ENCODE measurements at regions not wholly inside any gene's neighbourhood (a gene's known extent, or its start where the extent isn't known, plus 50 kb on each side); places are given as distances from the start of the nearest gene placed in this dataset.

GRCh38 chr12:101539148-101539547, 55.6 kb upstream of the MYBPC1 start:
- CTCF ChIA-PET (ENCODE audit: low intra/inter-chr PET ratio): no interaction called here
- Histone ChIP-seq H2AFZ (ENCODE audit: low read depth, low read length) (no peak overlapping the region), H3K4me1 (replicated peaks in 1 of 2; ENCODE audit: control insufficient read depth in 2 of 2, insufficient read depth in 2 of 2, low read length in 2 of 2) (no peaks in the 10 kb centered on the region), H3K79me2 (ENCODE audit: control insufficient read depth, insufficient read depth, low read length) (no peaks in the 10 kb centered on the region), H3K36me3 (ENCODE audit: control insufficient read depth, insufficient read depth, low read length) (no peaks in the 10 kb centered on the region), H3K4me2 (ENCODE audit: insufficient read depth, low read length) (no peak overlapping the region), H3K4me3 (no peak overlapping the region), H3K9me3 (replicated peaks; ENCODE audit: control insufficient read depth, insufficient read depth, low read depth, low read length) (no peaks in the 10 kb centered on the region; the same call in 1 of the 2 replicates), H3K27ac (ENCODE audit: extremely low read depth, low read depth, low read length) (no peak overlapping the region), H3K27me3 (ENCODE audit: control insufficient read depth in 2 of 2, insufficient read depth in 2 of 2, low read length in 2 of 2) (peaks cover 2 to 3% of the 10 kb centered on the region in 2 experiments; a peak in 2 of 5 replicates), H4K20me1 (replicated peaks; ENCODE audit: control insufficient read depth, insufficient read depth, low read length) (no peaks in the 10 kb centered on the region), H3K9me1 (ENCODE audit: control insufficient read depth, insufficient read depth, low read length) (no peaks in the 10 kb centered on the region), H3K9ac (ENCODE audit: insufficient read depth in 1 of 2, low read depth in 2 of 2, low read length in 2 of 2) (no peak overlapping the region)
- in situ Hi-C loops (cut with MboI): no loop called here
- DNase-seq (ENCODE audit: extremely low read depth in 1 of 4, low spot score in 3 of 4): no peak
- 0% methylated on average over 3 of the region's 3 CpGs for WGBS (ENCODE audit: insufficient coverage, low coverage, missing lambda C conversion rate)
- ATAC-seq: no peak
- POLR2A ChIA-PET: interaction anchor here (0.7 kb wide), 1 partner anchor 8 kb away, joined by 4 read pairs; no protein-coding TSS in a partner anchor
- FAIRE-seq: no peak
- BruUV-seq (replicated peaks): no TSS peak
- TF ChIP-seq CEBPG (CRISPR knock-in tag; IDR thresholded peaks at IDR 0.05) (no peak), CEBPG (tag; conservative IDR thresholded peaks at IDR 0.05 in 1 of 2, IDR thresholded peaks at IDR 0.05 in 1 of 2) (0 out of 4 replicates have a peak, but pooled peaks of 1 of the 2 experiments have one; percentile 22), MXD1 (CRISPR knock-in tag; IDR thresholded peaks at IDR 0.05; ENCODE audit: borderline replicate concordance, poor library complexity, severe bottlenecking) (no peak), CEBPB (tag; IDR thresholded peaks at IDR 0.05) (peak; percentile 27; the same call in 1 of the 2 replicates)
- intact Hi-C loops (cut with micrococcal nuclease): no loop called here

Data from K562 (cell line).